ENCODE measurements at regions not wholly inside any gene's neighbourhood (a gene's known extent, or its start where the extent isn't known, plus 50 kb on each side); places are given as distances from the start of the nearest gene placed in this dataset.

- intact Hi-C loops (cut with DNase I; ENCODE audit: low total_unique reads): no loop called here
- Histone ChIP-seq H3K27ac (peak overlapping the region; percentile 82 to 86), H3K4me3 (no peak overlapping the region), H3K9me3 (no peaks in the 10 kb centered on the region), H3K27me3 (no peaks in the 10 kb centered on the region), H3K36me3 (no peaks in the 10 kb centered on the region), H3K4me1 (peaks cover 7 to 60% of the 10 kb centered on the region in 2 donors)
- TF ChIP-seq POLR2A (IDR thresholded peaks at IDR 0.05) (no peak), POLR2AphosphoS5 (IDR thresholded peaks at IDR 0.05) (no peak), CTCF (IDR thresholded peaks at IDR 0.05) (no peak)
- no peak for DNase-seq (ENCODE audit: low spot score in 2 of 2)
These were observed 259.8 kb upstream of the KLF14 start for GRCh38 chr7:130993671-130994365.

- peaks cover 7 to 60% of the 10 kb centered on the region in 2 donors for H3K4me1 ChIP-seq
- no peaks in the 10 kb centered on the region for H3K27me3 ChIP-seq
- H3K27ac ChIP-seq: peak overlapping the region; percentile 82 to 86
- intact Hi-C loops (cut with DNase I; ENCODE audit: low total_unique reads): no loop called here
- TF ChIP-seq POLR2AphosphoS5 (IDR thresholded peaks at IDR 0.05) (peak in 1 of 3 donors; percentile 48), CTCF (IDR thresholded peaks at IDR 0.05) (no peak)
- peak overlapping the region in 2 of 3 donors; percentile 1 to 4 for H3K4me3 ChIP-seq
- no peaks in the 10 kb centered on the region for H3K9me3 ChIP-seq
- H3K36me3 ChIP-seq: no peaks in the 10 kb centered on the region
- peak in 1 of 2 donors; percentile 75 for DNase-seq (ENCODE audit: low spot score in 2 of 2)
These were observed 260.5 kb upstream of the KLF14 start for GRCh38 chr7:130994378-130995115.

GRCh38 chr7:130995252-130996081 is 261.5 kb upstream of the KLF14 start:
- Histone ChIP-seq H3K9me3 (no peaks in the 10 kb centered on the region), H3K4me3 (peak overlapping the region in 1 of 3 donors; percentile 1), H3K36me3 (no peaks in the 10 kb centered on the region), H3K27ac (peak overlapping the region; percentile 82 to 86), H3K4me1 (peaks cover 7 to 61% of the 10 kb centered on the region in 2 donors), H3K27me3 (no peaks in the 10 kb centered on the region)
- intact Hi-C loops (cut with DNase I; ENCODE audit: low total_unique reads): no loop called here
- TF ChIP-seq POLR2A (IDR thresholded peaks at IDR 0.05) (no peak), POLR2AphosphoS5 (IDR thresholded peaks at IDR 0.05) (no peak), CTCF (IDR thresholded peaks at IDR 0.05) (no peak)
- no peak for DNase-seq (ENCODE audit: low spot score in 2 of 2)

- H3K36me3 ChIP-seq: peaks cover 3% of the 10 kb centered on the region
- H3K9me3 ChIP-seq: no peaks in the 10 kb centered on the region
- H3K4me1 ChIP-seq: peaks cover 7 to 61% of the 10 kb centered on the region in 2 donors
- no peak for DNase-seq (ENCODE audit: low spot score in 2 of 2)
- H3K27me3 ChIP-seq: no peaks in the 10 kb centered on the region
- H3K4me3 ChIP-seq: peak overlapping the region in 1 of 3 donors; percentile 36
- TF ChIP-seq CTCF (IDR thresholded peaks at IDR 0.05): peak in 1 of 3 donors; percentile 9
- TF ChIP-seq POLR2AphosphoS5 (IDR thresholded peaks at IDR 0.05): no peak
- peak overlapping the region; percentile 82 to 86 for H3K27ac ChIP-seq
- intact Hi-C loops (cut with DNase I; ENCODE audit: low total_unique reads): no loop called here
These were observed 262.3 kb upstream of the KLF14 start for GRCh38 chr7:130996205-130996832.
